MM.1S (cell line): ENCODE measurements at regions not wholly inside any gene's neighbourhood (a gene's known extent, or its start where the extent isn't known, plus 50 kb on each side); places are given as distances from the start of the nearest gene placed in this dataset.

Experiments used
- EZH2 ChIP-seq: fragments of 300-600 bp; sonication (generic); optimal IDR thresholded peaks from 2 replicates; pipeline ENCODE3; 2017; ENCODE audit warnings: low read depth, mild to moderate bottlenecking, antibody characterized with exemption, low read length, mixed read lengths
- TF ChIP-seq, protein P1 (sequence below): fragments of 300-600 bp; sonication (generic); IDR thresholded peaks from 2 replicates; pipeline ENCODE4 v1.5.1; 2016; ENCODE audit warnings: antibody characterized with exemption, low read length, mixed read lengths

DNA sequence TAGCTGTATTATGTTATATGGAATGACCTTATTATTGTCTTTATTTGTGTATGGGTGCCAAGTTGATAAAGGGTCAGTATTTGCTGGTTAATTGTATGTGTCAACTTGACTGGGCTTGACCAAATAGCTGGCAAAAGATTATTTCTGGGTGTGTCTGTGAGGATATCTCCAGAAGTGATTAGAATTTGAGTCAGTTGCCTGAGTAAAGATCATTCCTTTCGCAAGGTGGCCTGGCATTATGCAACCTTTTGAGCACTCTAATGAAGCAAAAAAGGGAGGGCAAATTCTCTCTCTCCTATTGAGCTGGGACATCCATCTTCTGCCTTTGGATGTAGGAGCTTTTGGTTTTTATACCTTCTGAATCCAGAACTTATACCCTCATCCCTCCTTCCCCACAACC lies 82.2 kb downstream of the ATXN7L3B start:
- TF ChIP-seq, protein P1, sequence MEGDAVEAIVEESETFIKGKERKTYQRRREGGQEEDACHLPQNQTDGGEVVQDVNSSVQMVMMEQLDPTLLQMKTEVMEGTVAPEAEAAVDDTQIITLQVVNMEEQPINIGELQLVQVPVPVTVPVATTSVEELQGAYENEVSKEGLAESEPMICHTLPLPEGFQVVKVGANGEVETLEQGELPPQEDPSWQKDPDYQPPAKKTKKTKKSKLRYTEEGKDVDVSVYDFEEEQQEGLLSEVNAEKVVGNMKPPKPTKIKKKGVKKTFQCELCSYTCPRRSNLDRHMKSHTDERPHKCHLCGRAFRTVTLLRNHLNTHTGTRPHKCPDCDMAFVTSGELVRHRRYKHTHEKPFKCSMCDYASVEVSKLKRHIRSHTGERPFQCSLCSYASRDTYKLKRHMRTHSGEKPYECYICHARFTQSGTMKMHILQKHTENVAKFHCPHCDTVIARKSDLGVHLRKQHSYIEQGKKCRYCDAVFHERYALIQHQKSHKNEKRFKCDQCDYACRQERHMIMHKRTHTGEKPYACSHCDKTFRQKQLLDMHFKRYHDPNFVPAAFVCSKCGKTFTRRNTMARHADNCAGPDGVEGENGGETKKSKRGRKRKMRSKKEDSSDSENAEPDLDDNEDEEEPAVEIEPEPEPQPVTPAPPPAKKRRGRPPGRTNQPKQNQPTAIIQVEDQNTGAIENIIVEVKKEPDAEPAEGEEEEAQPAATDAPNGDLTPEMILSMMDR = no peak
- TF ChIP-seq EZH2 = no peak
